NT2/D1 (cell line): ENCODE measurements at regions not wholly inside any gene's neighbourhood (a gene's known extent, or its start where the extent isn't known, plus 50 kb on each side); places are given as distances from the start of the nearest gene placed in this dataset.

Experiments
- SUZ12 ChIP-seq: IDR thresholded peaks from 2 replicates; pipeline ENCODE4 v1.6.1; 2011; ENCODE audit not compliant: insufficient read length, insufficient read depth; ENCODE audit errors: extremely low read depth
- YY1 ChIP-seq: IDR thresholded peaks from 2 replicates; pipeline ENCODE4 v1.6.1; 2011; ENCODE audit not compliant: insufficient read length, insufficient read depth

GRCh38 chr22:49404576-49405241 is 423.0 kb downstream of the BRD1 start:
- TF ChIP-seq YY1, result no peak
- no peak for TF ChIP-seq SUZ12
